Psoas muscle (tissue), 7 donors: ENCODE measurements at regions not wholly inside any gene's neighbourhood (a gene's known extent, or its start where the extent isn't known, plus 50 kb on each side); places are given as distances from the start of the nearest gene placed in this dataset.

Experiments
- ATAC-seq, 4 donors: fragments of 200-7000 bp; cut with Tn5 transposase; one replicate each; pipeline ENCODE4 v1.9.1; 2020; ENCODE audit warnings: moderate library complexity in 3 of 4, mild to moderate bottlenecking in 2 of 4
- DNase-seq, 2 donors: peaks; one replicate each; pipeline ENCODE4 v3.0.0-alpha.2; 2020
- H3K27ac ChIP-seq: fragments of 200-600 bp; one replicate; pipeline ENCODE4 v1.8.0; 2022
- H3K27me3 ChIP-seq, 3 donors: fragments of 200-600 bp in 1 of 3; one replicate each; pipeline versions ENCODE4 v1.6.1 to v1.8.0; 2013 to 2022; ENCODE audit warnings: low read length in 2 of 3, mild to moderate bottlenecking in 2 of 3, moderate library complexity in 1 of 3; ENCODE audit not compliant: insufficient read depth in 3 of 3
- H3K36me3 ChIP-seq, 2 donors: fragments of 200-600 bp in 1 of 2; one replicate each; pipeline versions ENCODE4 v1.6.1 to v1.8.0; 2013 to 2022; ENCODE audit warnings: low read depth in 1 of 2, mild to moderate bottlenecking in 1 of 2, moderate library complexity in 1 of 2; ENCODE audit not compliant: insufficient read depth in 1 of 2
- H3K4me1 ChIP-seq: fragments of 200-600 bp; one replicate; pipeline ENCODE4 v1.8.0; 2022
- H3K4me3 ChIP-seq: fragments of 200-600 bp; one replicate; pipeline ENCODE4 v1.8.0; 2022; ENCODE audit warnings: mild to moderate bottlenecking
- H3K9me3 ChIP-seq: fragments of 200-600 bp; one replicate; pipeline ENCODE4 v1.8.0; 2022
- WGBS, 3 donors: extraction: QIAGEN DNeasy Blood & Tissue Kit; methylation state at CpG; one replicate each; pipeline versions ENCODE4 v1.1.6 to v1.1.7; 2013; 5-methylcytosine and 5-hydroxymethylcytosine counted together
- intact Hi-C, 2 donors: fragments of 100-400 bp; cut with DNase I; formaldehyde crosslinking; loops; one replicate each; pipeline versions ENCODE4 v1.11.0 to v1.14.2; 2022
- TF ChIP-seq, protein P1 (sequence below): fragments of 200-600 bp; IDR thresholded peaks from one replicate; pipeline ENCODE4 v1.8.0; 2022; ENCODE audit warnings: antibody characterized with exemption
- donor health status: healthy with polysubstance abuse.
- donor health status: DM: no; HTN: no; CAD: no; lungs with moderate emphysema.
- donor health status: Bipolar disorder and iron deficiency.
- donor health status: healthy.
- donor health status: DM: yes; HTN: yes; CAD: no.
- donor health status: DM: no; HTN: no; CAD: no.
- donor health status: DM: yes; HTN: yes; CAD: no.

DNA sequence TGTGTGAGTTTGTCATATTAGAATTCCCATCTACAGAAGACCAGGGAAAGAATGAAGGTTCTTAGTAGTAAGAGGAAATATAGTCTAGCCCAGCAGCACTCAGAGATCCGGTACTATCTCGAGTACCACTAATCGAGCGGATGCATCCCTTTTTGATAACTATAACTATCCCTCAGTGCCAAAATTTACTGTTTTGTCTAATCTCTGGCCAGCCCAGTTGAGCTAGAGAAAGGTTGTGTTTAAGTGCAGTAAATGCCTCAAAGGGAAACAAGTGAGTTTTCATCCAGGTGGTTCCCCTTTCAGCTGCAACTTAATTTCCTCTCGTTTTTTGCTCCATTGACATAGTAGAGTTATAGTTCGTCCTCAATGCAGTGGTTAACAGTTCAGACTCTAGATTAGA is 146.7 kb downstream of the GPBP1 start:
- DNase-seq (no peak), ATAC-seq (no peak)
- Histone ChIP-seq H3K27ac (no peak overlapping the region), H3K36me3 (no peaks in the 10 kb centered on the region), H3K4me3 (no peak overlapping the region), H3K27me3 (no peaks in the 10 kb centered on the region), H3K9me3 (no peaks in the 10 kb centered on the region), H3K4me1 (no peaks in the 10 kb centered on the region)
- intact Hi-C loops = no loop called here
- TF ChIP-seq, protein P1, sequence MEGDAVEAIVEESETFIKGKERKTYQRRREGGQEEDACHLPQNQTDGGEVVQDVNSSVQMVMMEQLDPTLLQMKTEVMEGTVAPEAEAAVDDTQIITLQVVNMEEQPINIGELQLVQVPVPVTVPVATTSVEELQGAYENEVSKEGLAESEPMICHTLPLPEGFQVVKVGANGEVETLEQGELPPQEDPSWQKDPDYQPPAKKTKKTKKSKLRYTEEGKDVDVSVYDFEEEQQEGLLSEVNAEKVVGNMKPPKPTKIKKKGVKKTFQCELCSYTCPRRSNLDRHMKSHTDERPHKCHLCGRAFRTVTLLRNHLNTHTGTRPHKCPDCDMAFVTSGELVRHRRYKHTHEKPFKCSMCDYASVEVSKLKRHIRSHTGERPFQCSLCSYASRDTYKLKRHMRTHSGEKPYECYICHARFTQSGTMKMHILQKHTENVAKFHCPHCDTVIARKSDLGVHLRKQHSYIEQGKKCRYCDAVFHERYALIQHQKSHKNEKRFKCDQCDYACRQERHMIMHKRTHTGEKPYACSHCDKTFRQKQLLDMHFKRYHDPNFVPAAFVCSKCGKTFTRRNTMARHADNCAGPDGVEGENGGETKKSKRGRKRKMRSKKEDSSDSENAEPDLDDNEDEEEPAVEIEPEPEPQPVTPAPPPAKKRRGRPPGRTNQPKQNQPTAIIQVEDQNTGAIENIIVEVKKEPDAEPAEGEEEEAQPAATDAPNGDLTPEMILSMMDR = no peak
- 66 to 67% (median 67%) methylated on average over 6 of the region's 6 CpGs for WGBS, 3 donors

DNA sequence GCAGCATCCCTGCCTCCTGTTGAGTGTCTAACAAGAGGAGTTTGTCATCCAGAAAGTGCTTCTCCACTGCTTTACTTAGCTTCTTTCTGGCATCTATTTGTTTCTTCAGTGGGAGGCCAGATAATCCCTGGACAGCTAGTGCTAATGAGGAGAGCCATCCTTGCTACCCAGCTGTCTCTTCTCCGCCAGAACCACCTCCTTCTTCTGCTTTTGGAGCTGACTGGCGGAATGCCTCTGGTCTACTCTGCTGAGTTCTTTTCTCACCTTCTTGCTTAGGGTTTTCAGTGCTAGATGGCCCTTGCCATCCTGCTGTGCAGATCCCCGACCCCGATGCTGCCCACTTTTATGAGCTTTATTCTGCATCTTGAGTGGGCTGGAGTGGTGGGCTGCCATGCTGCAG is 145.8 kb downstream of the GPBP1 start:
- TF ChIP-seq, protein P1 = no peak

GRCh38 chr5:57318251-57318650 is 144.4 kb downstream of the GPBP1 start:
- Histone ChIP-seq H3K27ac (no peak overlapping the region), H3K4me1 (no peaks in the 10 kb centered on the region), H3K36me3 (no peaks in the 10 kb centered on the region), H3K4me3 (no peak overlapping the region), H3K9me3 (no peaks in the 10 kb centered on the region), H3K27me3 (no peaks in the 10 kb centered on the region)
- DNase-seq = no peak
- 95 to 98% (median 97%) methylated on average over 5 of the region's 5 CpGs for WGBS, 3 donors
- intact Hi-C loops = no loop called here
- ATAC-seq = no peak
- TF ChIP-seq, protein P1 = no peak

More for the DNA sequence above, 145.8 kb downstream of the GPBP1 start:
- 90 to 93% (median 92%) methylated on average over 4 of the region's 4 CpGs for WGBS, 3 donors
- Histone ChIP-seq H3K9me3 (no peaks in the 10 kb centered on the region), H3K27ac (no peak overlapping the region), H3K27me3 (no peaks in the 10 kb centered on the region), H3K36me3 (no peaks in the 10 kb centered on the region), H3K4me3 (no peak overlapping the region), H3K4me1 (no peaks in the 10 kb centered on the region)
- DNase-seq = no peak
- ATAC-seq = no peak
- intact Hi-C loops = no loop called here

GRCh38 chr5:57317341-57317740 is 143.5 kb downstream of the GPBP1 start:
- DNase-seq (no peak), ATAC-seq (no peak)
- TF ChIP-seq, protein P1 = no peak
- no peaks in the 10 kb centered on the region for H3K4me1 ChIP-seq
- no peak overlapping the region for H3K4me3 ChIP-seq
- 52 to 57% (median 55%) methylated on average over 5 of the region's 5 CpGs for WGBS, 3 donors
- H3K27ac ChIP-seq = no peak overlapping the region
- no peaks in the 10 kb centered on the region for H3K9me3 ChIP-seq
- intact Hi-C loops = no loop called here
- H3K27me3 ChIP-seq = no peaks in the 10 kb centered on the region
- H3K36me3 ChIP-seq = no peaks in the 10 kb centered on the region

GRCh38 chr5:57316798-57317327 is 143.0 kb downstream of the GPBP1 start:
- Histone ChIP-seq H3K9me3 (no peaks in the 10 kb centered on the region), H3K36me3 (no peaks in the 10 kb centered on the region), H3K4me3 (no peak overlapping the region), H3K27me3 (no peaks in the 10 kb centered on the region), H3K4me1 (no peaks in the 10 kb centered on the region), H3K27ac (no peak overlapping the region)
- intact Hi-C loops = no loop called here
- WGBS, 3 donors = 54 to 77% (median 58%) methylated on average over 3 of the region's 3 CpGs
- DNase-seq (no peak), ATAC-seq (peak in 1 of 4 donors; percentile 30)
- TF ChIP-seq, protein P1 = no peak
